ENCODE measurements at regions not wholly inside any gene's neighbourhood (a gene's known extent, or its start where the extent isn't known, plus 50 kb on each side); places are given as distances from the start of the nearest gene placed in this dataset.

- 30 to 36% methylated on average over 2 of the region's 2 CpGs for WGBS, 2 donors
Observed at GRCh38 chr4:32824336-32824735, 2104.2 kb downstream of the PCDH7 start.

GRCh38 chr4:32826169-32826568, 2106.0 kb downstream of the PCDH7 start:
- Histone ChIP-seq H3K27ac (no peak overlapping the region), H3K4me1 (no peaks in the 10 kb centered on the region), H3K36me3 (no peaks in the 10 kb centered on the region), H3K9me3 (peaks cover 0 to 3% (median 0%) of the 10 kb centered on the region in 4 donors), H3K4me3 (no peak overlapping the region), H3K27me3 (no peaks in the 10 kb centered on the region)
- TF ChIP-seq POLR2A (IDR thresholded peaks at IDR 0.05) (no peak), EP300 (IDR thresholded peaks at IDR 0.05) (no peak), CTCF (IDR thresholded peaks at IDR 0.05) (no peak)
- DNase-seq (ENCODE audit: low spot score in 2 of 2), result no peak
- WGBS, 2 donors, result 92% methylated on average over 3 of the region's 3 CpGs

More at GRCh38 chr4:32824336-32824735, 2104.2 kb downstream of the PCDH7 start:
- Histone ChIP-seq H3K4me1 (no peaks in the 10 kb centered on the region), H3K9me3 (peaks cover 0 to 3% (median 0%) of the 10 kb centered on the region in 4 donors), H3K4me3 (no peak overlapping the region), H3K27ac (no peak overlapping the region), H3K27me3 (no peaks in the 10 kb centered on the region), H3K36me3 (no peaks in the 10 kb centered on the region)
- TF ChIP-seq CTCF (IDR thresholded peaks at IDR 0.05) (no peak), EP300 (IDR thresholded peaks at IDR 0.05) (no peak), POLR2A (IDR thresholded peaks at IDR 0.05) (no peak)
- DNase-seq (ENCODE audit: low spot score in 2 of 2), result no peak

- no peak for DNase-seq (ENCODE audit: low spot score in 2 of 2)
- WGBS, 2 donors, result 90 to 93% methylated on average over 1 of the region's 1 CpG
- no peak overlapping the region for H3K27ac ChIP-seq
- H3K4me1 ChIP-seq, result no peaks in the 10 kb centered on the region
- H3K36me3 ChIP-seq, result no peaks in the 10 kb centered on the region
- peaks cover 0 to 3% (median 0%) of the 10 kb centered on the region in 4 donors for H3K9me3 ChIP-seq
- H3K27me3 ChIP-seq, result no peaks in the 10 kb centered on the region
- no peak overlapping the region for H3K4me3 ChIP-seq
- TF ChIP-seq EP300 (IDR thresholded peaks at IDR 0.05) (no peak), CTCF (IDR thresholded peaks at IDR 0.05) (no peak), POLR2A (IDR thresholded peaks at IDR 0.05) (no peak)
Observed at GRCh38 chr4:32830160-32830559, 2110.0 kb downstream of the PCDH7 start.

- DNase-seq (ENCODE audit: low spot score in 2 of 2), result no peak
- H3K27ac ChIP-seq, result no peak overlapping the region
- H3K36me3 ChIP-seq, result no peaks in the 10 kb centered on the region
- TF ChIP-seq CTCF (IDR thresholded peaks at IDR 0.05) (no peak), POLR2A (IDR thresholded peaks at IDR 0.05) (no peak), EP300 (IDR thresholded peaks at IDR 0.05) (no peak)
- H3K27me3 ChIP-seq, result no peaks in the 10 kb centered on the region
- H3K4me3 ChIP-seq, result no peak overlapping the region
- H3K9me3 ChIP-seq, result peaks cover 0 to under 1% (median 0%) of the 10 kb centered on the region in 4 donors
- H3K4me1 ChIP-seq, result no peaks in the 10 kb centered on the region
Observed at GRCh38 chr4:32831104-32831503, 2110.9 kb downstream of the PCDH7 start.

GRCh38 chr4:32840461-32841189, 2120.5 kb downstream of the PCDH7 start:
- no peak overlapping the region for H3K27ac ChIP-seq
- H3K4me3 ChIP-seq, result no peak overlapping the region
- H3K27me3 ChIP-seq, result no peaks in the 10 kb centered on the region
- no peak for DNase-seq (ENCODE audit: low spot score in 2 of 2)
- H3K9me3 ChIP-seq, result no peaks in the 10 kb centered on the region
- TF ChIP-seq CTCF (IDR thresholded peaks at IDR 0.05) (no peak), EP300 (IDR thresholded peaks at IDR 0.05) (no peak)
- 86 to 88% methylated on average over 4 of the region's 4 CpGs for WGBS, 2 donors
- H3K36me3 ChIP-seq, result no peaks in the 10 kb centered on the region
- H3K4me1 ChIP-seq, result no peaks in the 10 kb centered on the region
